Heart left ventricle (tissue), 16 donors: ENCODE measurements at regions not wholly inside any gene's neighbourhood (a gene's known extent, or its start where the extent isn't known, plus 50 kb on each side); places are given as distances from the start of the nearest gene placed in this dataset.
A peak's percentile ranks its signal among the peaks of the same experiment; 100 is the strongest.

Experiments
- ATAC-seq, 4 donors: fragments of 200-7000 bp; cut with Tn5 transposase; one replicate each; pipeline ENCODE4 v1.9.1; 2020 to 2022; ENCODE audit warnings: moderate library complexity in 4 of 4, mild to moderate bottlenecking in 3 of 4, moderate number of reproducible peaks in 1 of 4
- DNase-seq, 5 donors: peaks; one replicate each; pipeline ENCODE4 v3.0.0-alpha.2; 2020
- H3K27ac ChIP-seq, 12 donors: fragments of 200-600 bp; sonication (generic) in 4 of 12; one replicate each; pipeline versions ENCODE4 v1.5.0 to v1.8.0; 2016 to 2022; ENCODE audit warnings: mild to moderate bottlenecking in 2 of 12
- H3K27me3 ChIP-seq, 9 donors: fragments of 200-600 bp; sonication (generic) in 2 of 9; one replicate each; pipeline versions ENCODE4 v1.5.1 to v1.8.0; 2016 to 2022; ENCODE audit warnings: mild to moderate bottlenecking in 3 of 9
- H3K36me3 ChIP-seq, 9 donors: fragments of 200-600 bp; sonication (generic) in 2 of 9; one replicate each; pipeline versions ENCODE4 v1.5.0 to v1.8.0; 2018 to 2022; ENCODE audit warnings: mild to moderate bottlenecking in 2 of 9
- H3K4me1 ChIP-seq, 12 donors: fragments of 200-600 bp; sonication (generic) in 4 of 12; one replicate each; pipeline versions ENCODE4 v1.5.0 to v1.8.0; 2016 to 2022; ENCODE audit warnings: mild to moderate bottlenecking in 3 of 12
- H3K4me3 ChIP-seq, 12 donors: fragments of 200-600 bp; sonication (generic) in 4 of 12; one replicate each; pipeline versions ENCODE4 v1.5.0 to v1.8.0; 2017 to 2022; ENCODE audit warnings: mild to moderate bottlenecking in 9 of 12, moderate library complexity in 4 of 12
- H3K9me3 ChIP-seq, 12 donors: fragments of 200-600 bp; sonication (generic) in 4 of 12; one replicate each; pipeline versions ENCODE4 v1.5.0 to v1.8.0; 2016 to 2022; ENCODE audit warnings: mild to moderate bottlenecking in 1 of 12
- CTCF ChIP-seq, 12 donors: fragments of 200-600 bp; sonication (generic) in 4 of 12; IDR thresholded peaks; one replicate each; pipeline versions ENCODE4 v1.5.0 to v1.8.0; 2018 to 2022; ENCODE audit warnings: antibody characterized with exemption in 12 of 12, mild to moderate bottlenecking in 5 of 12
- POLR2A ChIP-seq, 2 donors: fragments of 450-650 bp; IDR thresholded peaks; one replicate each; pipeline ENCODE4 v1.6.1; 2017; ENCODE audit warnings: antibody characterized with exemption in 2 of 2, mild to moderate bottlenecking in 2 of 2, moderate library complexity in 2 of 2
- WGBS, 4 donors: extraction: QIAGEN DNeasy Blood & Tissue Kit in 2 of 4; methylation state at CpG; one replicate each; pipeline versions ENCODE4 v1.1.5 to v1.1.7; 2013 to 2018; 5-methylcytosine and 5-hydroxymethylcytosine counted together
- intact Hi-C, 10 donors: fragments of 100-400 bp; cut with DNase I; formaldehyde crosslinking; loops; one replicate each; pipeline versions ENCODE4 v1.11.1 to v1.14.2; 2022
- donor health status: ischemic (EF 13 %, LVEDD 7.1; RV severe dilation, severe dysfunction).
- donor health status: healthy with polysubstance abuse.
- donor health status: DM: no; HTN: yes; CAD: no.
- donor health status: DM: no; HTN: no; CAD: no.
- donor health status: ischemic (EF 25% LVEDD 6.9; RV normal size, moderate dysfunction).
- donor health status: ischemic (EF 25% LVEDD 5.7; RV mildly dilated, moderate dysfunction).
- donor health status: healthy.
- donor health status: DM: yes; HTN: yes; CAD: no.
- donor health status: ischemic (EF 35%, LVEDD 5.7; RV mildly dilated, moderate dysfunction).
- donor health status: nonischemic (EF 11% LVEDD 7.7; RV severe dilation, severe dysfunction).
- donor health status: DM: yes; HTN: yes; CAD: no.
- donor health status: PGD.
- donor health status: ischemic (EF 29% LVEDD 5.4; RV normal size, mild dysfunction).
- donor health status: nonischemic (EF 23%, LVEDD 6.1; RV moderate dilation, normal function).

GRCh38 chr18:76546436-76546835, 51.4 kb upstream of the ZNF516 start:
- no peaks in the 10 kb centered on the region for H3K36me3 ChIP-seq
- no peak for DNase-seq
- H3K9me3 ChIP-seq: no peaks in the 10 kb centered on the region
- H3K27me3 ChIP-seq: peaks cover 0 to 8% (median 0%) of the 10 kb centered on the region in 9 donors
- H3K4me1 ChIP-seq: peaks cover 0 to 9% (median 0%) of the 10 kb centered on the region in 12 donors
- intact Hi-C loops: no loop called here
- peak overlapping the region in 1 of 12 donors; percentile 58 for H3K27ac ChIP-seq
- no peak for ATAC-seq
- 50 to 58% (median 54%) methylated on average over 6 of the region's 6 CpGs for WGBS, 4 donors
- H3K4me3 ChIP-seq: peak overlapping the region in 1 of 12 donors; percentile 17
- TF ChIP-seq CTCF (IDR thresholded peaks at IDR 0.05): no peak
- TF ChIP-seq POLR2A (IDR thresholded peaks at IDR 0.05): no peak

DNA sequence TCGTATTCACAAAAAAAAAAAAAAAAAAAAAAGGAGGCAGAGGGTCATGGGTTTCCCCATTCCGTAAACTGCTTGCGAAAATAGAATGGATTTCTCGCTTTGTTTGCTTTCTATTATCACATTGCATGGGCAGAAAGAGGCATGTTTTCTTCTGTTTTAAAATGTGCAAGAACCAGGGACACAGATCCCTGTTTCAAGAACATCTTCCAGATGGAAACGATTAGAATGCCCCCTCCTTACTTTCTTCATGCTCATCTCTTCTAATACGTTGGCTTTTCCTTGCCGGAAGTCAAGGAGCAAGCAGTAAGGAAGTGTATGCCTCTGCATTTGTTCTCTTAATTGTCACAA, 51.0 kb upstream of the ZNF516 start:
- no peaks in the 10 kb centered on the region for H3K9me3 ChIP-seq
- no peak for ATAC-seq

GRCh38 chr18:76545433-76546087, 50.5 kb upstream of the ZNF516 start:
- peak overlapping the region in 1 of 12 donors; percentile 58 for H3K27ac ChIP-seq
- WGBS, 4 donors: 75 to 79% (median 77%) methylated on average over 14 of the region's 14 CpGs
- no peaks in the 10 kb centered on the region for H3K9me3 ChIP-seq
- peaks cover 0 to 14% (median 0%) of the 10 kb centered on the region in 9 donors for H3K27me3 ChIP-seq
- no peak for TF ChIP-seq CTCF (IDR thresholded peaks at IDR 0.05)
- no peak for TF ChIP-seq POLR2A (IDR thresholded peaks at IDR 0.05)
- H3K4me3 ChIP-seq: peak overlapping the region in 1 of 12 donors; percentile 17
- H3K36me3 ChIP-seq: no peaks in the 10 kb centered on the region
- no peak for ATAC-seq
- DNase-seq: no peak
- intact Hi-C loops: no loop called here
- H3K4me1 ChIP-seq: peaks cover 0 to 9% (median 0%) of the 10 kb centered on the region in 12 donors

More for the DNA sequence above, 51.0 kb upstream of the ZNF516 start:
- no peak for DNase-seq
- Histone ChIP-seq H3K4me1 (peaks cover 0 to 9% (median 0%) of the 10 kb centered on the region in 12 donors), H3K4me3 (peak overlapping the region in 1 of 12 donors; percentile 17), H3K27ac (peak overlapping the region in 1 of 12 donors; percentile 58), H3K36me3 (no peaks in the 10 kb centered on the region), H3K27me3 (peaks cover 0 to 12% (median 0%) of the 10 kb centered on the region in 9 donors)
- intact Hi-C loops: no loop called here
- WGBS, 4 donors: 37 to 49% (median 42%) methylated on average over 7 of the region's 7 CpGs
- no peak for TF ChIP-seq CTCF (IDR thresholded peaks at IDR 0.05)
- no peak for TF ChIP-seq POLR2A (IDR thresholded peaks at IDR 0.05)

DNA sequence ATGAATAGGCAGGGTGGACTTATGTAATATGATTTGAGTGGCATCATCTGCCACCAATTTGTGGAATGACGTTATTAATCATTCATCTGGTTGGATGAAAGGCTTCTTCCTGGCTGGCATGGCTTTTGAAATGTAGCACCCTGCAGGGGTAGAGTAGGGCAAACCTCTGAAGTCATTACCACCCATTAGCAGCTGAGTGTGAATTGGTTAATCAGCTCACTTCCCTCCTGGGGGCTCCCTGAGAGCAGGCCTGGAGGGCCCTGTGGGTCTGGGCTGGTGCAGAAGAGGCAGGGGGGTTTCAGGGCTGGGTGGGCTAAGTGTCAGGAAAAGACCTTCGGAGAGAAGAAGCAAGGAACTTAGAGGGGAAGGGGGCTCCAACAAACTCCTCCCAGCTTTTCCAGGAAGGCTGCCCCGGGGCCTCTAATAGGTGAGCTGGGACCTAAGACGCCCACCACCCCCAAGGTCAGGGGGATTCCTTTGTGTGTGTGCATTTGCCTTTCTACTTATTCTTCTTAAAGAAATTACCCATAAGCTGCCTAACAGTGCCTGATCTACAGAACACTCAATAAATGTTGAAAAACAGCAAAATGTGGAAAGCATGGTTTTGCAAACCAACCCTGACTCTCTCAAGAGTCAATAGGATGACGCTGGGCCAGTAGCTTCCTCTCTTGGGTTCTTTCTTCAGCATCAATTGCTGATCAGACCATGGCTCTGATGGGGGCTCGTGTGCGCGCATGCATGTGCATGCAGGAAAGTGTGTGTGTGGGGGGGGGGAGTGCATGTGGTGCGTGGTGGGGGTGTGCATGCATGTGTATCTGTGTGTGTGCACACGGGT, 49.7 kb upstream of the ZNF516 start:
- intact Hi-C loops: no loop called here
- TF ChIP-seq CTCF (IDR thresholded peaks at IDR 0.05): no peak
- TF ChIP-seq POLR2A (IDR thresholded peaks at IDR 0.05): no peak
- ATAC-seq (no peak), DNase-seq (no peak)
- Histone ChIP-seq H3K4me1 (peaks cover 0 to 9% (median 0%) of the 10 kb centered on the region in 12 donors), H3K36me3 (no peaks in the 10 kb centered on the region), H3K9me3 (no peaks in the 10 kb centered on the region), H3K27me3 (peaks cover 0 to 14% (median 0%) of the 10 kb centered on the region in 9 donors), H3K4me3 (no peak overlapping the region), H3K27ac (no peak overlapping the region)
- 77 to 82% (median 79%) methylated on average over 10 of the region's 10 CpGs for WGBS, 4 donors
